ENCODE measurements at regions not wholly inside any gene's neighbourhood (a gene's known extent, or its start where the extent isn't known, plus 50 kb on each side); places are given as distances from the start of the nearest gene placed in this dataset.

- no peak for DNase-seq (ENCODE audit: low spot score)
- intact Hi-C loops (cut with DNase I): no loop called here
Measured at GRCh38 chr5:74139589-74139988, 500.9 kb downstream of the ENC1 start.

GRCh38 chr5:74138721-74139120 is 501.8 kb downstream of the ENC1 start:
- intact Hi-C loops (cut with DNase I): no loop called here
- no peak for DNase-seq (ENCODE audit: low spot score)

- DNase-seq (ENCODE audit: low spot score): no peak
- intact Hi-C loops (cut with DNase I): no loop called here
Measured at GRCh38 chr5:74136276-74136825, 504.2 kb downstream of the ENC1 start.

- intact Hi-C loops (cut with DNase I): no loop called here
Measured at GRCh38 chr5:74135033-74135432, 505.5 kb downstream of the ENC1 start.

GRCh38 chr5:74132485-74132884 is 506.5 kb downstream of the ARHGEF28 start:
- intact Hi-C loops (cut with DNase I): no loop called here

More at GRCh38 chr5:74135033-74135432, 505.5 kb downstream of the ENC1 start:
- no peak for DNase-seq (ENCODE audit: low spot score)

GRCh38 chr5:74131250-74131649 is 505.3 kb downstream of the ARHGEF28 start:
- intact Hi-C loops (cut with DNase I): no loop called here
- DNase-seq (ENCODE audit: low spot score): no peak

More at GRCh38 chr5:74132485-74132884, 506.5 kb downstream of the ARHGEF28 start:
- DNase-seq (ENCODE audit: low spot score): no peak

GRCh38 chr5:74130155-74130897 is 504.3 kb downstream of the ARHGEF28 start:
- intact Hi-C loops (cut with DNase I): no loop called here
- no peak for DNase-seq (ENCODE audit: low spot score)

GRCh38 chr5:74127381-74128320 is 501.7 kb downstream of the ARHGEF28 start:
- intact Hi-C loops (cut with DNase I): no loop called here
- DNase-seq (ENCODE audit: low spot score): no peak

- intact Hi-C loops (cut with DNase I): no loop called here
- no peak for DNase-seq (ENCODE audit: low spot score)
Measured at GRCh38 chr5:74126294-74126693, 500.3 kb downstream of the ARHGEF28 start.

GRCh38 chr5:74124826-74125225 is 498.8 kb downstream of the ARHGEF28 start:
- intact Hi-C loops (cut with DNase I): no loop called here
- no peak for DNase-seq (ENCODE audit: low spot score)

GRCh38 chr5:74123929-74124328 is 497.9 kb downstream of the ARHGEF28 start:
- intact Hi-C loops (cut with DNase I): no loop called here
- no peak for DNase-seq (ENCODE audit: low spot score)

GRCh38 chr5:74122979-74123590 is 497.1 kb downstream of the ARHGEF28 start:
- intact Hi-C loops (cut with DNase I): no loop called here
- DNase-seq (ENCODE audit: low spot score): no peak

GRCh38 chr5:74122175-74122574 is 496.2 kb downstream of the ARHGEF28 start:
- DNase-seq (ENCODE audit: low spot score): no peak
- intact Hi-C loops (cut with DNase I): no loop called here

- intact Hi-C loops (cut with DNase I): no loop called here
Measured at GRCh38 chr5:74120585-74120984, 494.6 kb downstream of the ARHGEF28 start.

GRCh38 chr5:74118071-74118470 is 492.1 kb downstream of the ARHGEF28 start:
- DNase-seq (ENCODE audit: low spot score): no peak
- intact Hi-C loops (cut with DNase I): no loop called here

More at GRCh38 chr5:74120585-74120984, 494.6 kb downstream of the ARHGEF28 start:
- DNase-seq (ENCODE audit: low spot score): no peak

GRCh38 chr5:74116984-74117383 is 491.0 kb downstream of the ARHGEF28 start:
- intact Hi-C loops (cut with DNase I): no loop called here
- no peak for DNase-seq (ENCODE audit: low spot score)

GRCh38 chr5:74116266-74116665 is 490.3 kb downstream of the ARHGEF28 start:
- no peak for DNase-seq (ENCODE audit: low spot score)

GRCh38 chr5:74113927-74114326 is 487.9 kb downstream of the ARHGEF28 start:
- DNase-seq (ENCODE audit: low spot score): no peak
- intact Hi-C loops (cut with DNase I): no loop called here

More at GRCh38 chr5:74116266-74116665, 490.3 kb downstream of the ARHGEF28 start:
- intact Hi-C loops (cut with DNase I): no loop called here

- intact Hi-C loops (cut with DNase I): no loop called here
- DNase-seq (ENCODE audit: low spot score): no peak
Measured at GRCh38 chr5:74113196-74113540, 487.2 kb downstream of the ARHGEF28 start.
